ENCODE measurements at regions not wholly inside any gene's neighbourhood (a gene's known extent, or its start where the extent isn't known, plus 50 kb on each side); places are given as distances from the start of the nearest gene placed in this dataset.
"Not testable (repeated sequence)": the region's sequence is repeated elsewhere in the genome, so short reads cannot be mapped to it uniquely, and the experiment has no call there.

GRCh38 chr20:30164389-30164788, 1093.1 kb upstream of the DEFB115 start:
- not testable (repeated sequence) for DNase-seq

GRCh38 chr20:30167540-30167939, 1089.9 kb upstream of the DEFB115 start:
- DNase-seq = no peak

GRCh38 chr20:30168025-30168799, 1089.3 kb upstream of the DEFB115 start:
- DNase-seq = peak; percentile 79

GRCh38 chr20:30168800-30169138, 1088.7 kb upstream of the DEFB115 start:
- DNase-seq = no peak

- DNase-seq = no peak
These were observed 1081.8 kb upstream of the DEFB115 start for GRCh38 chr20:30175681-30176080.

GRCh38 chr20:30183124-30183523, 1074.3 kb upstream of the DEFB115 start:
- not testable (repeated sequence) for DNase-seq

- not testable (repeated sequence) for DNase-seq
These were observed 1065.7 kb upstream of the DEFB115 start for GRCh38 chr20:30191785-30192184.

GRCh38 chr20:30234477-30234876, 1023.0 kb upstream of the DEFB115 start:
- DNase-seq = not testable (repeated sequence)

- DNase-seq = not testable (repeated sequence)
These were observed 982.4 kb upstream of the DEFB115 start for GRCh38 chr20:30275073-30275472.

- DNase-seq = no peak
These were observed 975.8 kb upstream of the DEFB115 start for GRCh38 chr20:30281584-30282197.

GRCh38 chr20:30283476-30284280, 973.8 kb upstream of the DEFB115 start:
- DNase-seq = peak; percentile 94

- DNase-seq = no peak
These were observed 973.1 kb upstream of the DEFB115 start for GRCh38 chr20:30284281-30284905.

GRCh38 chr20:30285677-30286076, 971.8 kb upstream of the DEFB115 start:
- DNase-seq = no peak

- DNase-seq = no peak
These were observed 971.3 kb upstream of the DEFB115 start for GRCh38 chr20:30286157-30286556.

GRCh38 chr20:30287459-30287858, 970.0 kb upstream of the DEFB115 start:
- DNase-seq = not testable (repeated sequence)

GRCh38 chr20:30288346-30288745, 969.1 kb upstream of the DEFB115 start:
- no peak for DNase-seq

- peak; percentile 68 for DNase-seq
These were observed 968.4 kb upstream of the DEFB115 start for GRCh38 chr20:30289049-30289448.

GRCh38 chr20:30289711-30290141, 967.7 kb upstream of the DEFB115 start:
- DNase-seq = peak; percentile 71

GRCh38 chr20:30290361-30291063, 967.0 kb upstream of the DEFB115 start:
- peak; percentile 75 for DNase-seq

GRCh38 chr20:30291064-30291379, 966.4 kb upstream of the DEFB115 start:
- not testable (repeated sequence) for DNase-seq

GRCh38 chr20:30291686-30292085, 965.8 kb upstream of the DEFB115 start:
- DNase-seq = not testable (repeated sequence)

GRCh38 chr20:30295396-30295795, 962.1 kb upstream of the DEFB115 start:
- DNase-seq = not testable (repeated sequence)

- DNase-seq = not testable (repeated sequence)
These were observed 961.5 kb upstream of the DEFB115 start for GRCh38 chr20:30295967-30296366.

Measured in activated effector memory CD4-positive, alpha-beta T cell treated with anti-CD3 and anti-CD28 coated beads, Interleukin-2, amount 50 U/mL, for 16 hours (primary cell).